DND-41 (cell line): ENCODE measurements at regions not wholly inside any gene's neighbourhood (a gene's known extent, or its start where the extent isn't known, plus 50 kb on each side); places are given as distances from the start of the nearest gene placed in this dataset.

Experiments
- ATAC-seq: fragments of 200-7000 bp; cut with Tn5 transposase; 3 replicates; pipeline ENCODE4 v1.9.1; 2021; ENCODE audit warnings: low read depth; ENCODE audit not compliant: insufficient read depth
- DNase-seq: peaks from one replicate; pipeline ENCODE4 v3.0.0-alpha.2; 2020
- H2AFZ ChIP-seq: 2 replicates; pipeline ENCODE4 v1.6.0; 2012; ENCODE audit warnings: low read depth, low read length
- H3K27ac ChIP-seq: 2 replicates; pipeline ENCODE4 v1.5.1; 2012; ENCODE audit warnings: low read length, inconsistent platforms
- H3K27me3 ChIP-seq: fragments of 200-600 bp; sonication (generic); 2 replicates; pipeline ENCODE4 v1.6.0; 2012; ENCODE audit warnings: low read length, mild to moderate bottlenecking, inconsistent platforms; ENCODE audit not compliant: insufficient read depth, poor library complexity
- H3K36me3 ChIP-seq: 2 replicates; pipeline ENCODE4 v1.5.1; 2012; ENCODE audit warnings: low read length, inconsistent platforms; ENCODE audit not compliant: insufficient read depth
- H3K4me1 ChIP-seq: 2 replicates; pipeline ENCODE4 v1.5.1; 2012; ENCODE audit warnings: mild to moderate bottlenecking, low read length; ENCODE audit not compliant: insufficient read depth
- H3K4me2 ChIP-seq: 2 replicates; pipeline ENCODE4 v1.6.0; 2012; ENCODE audit warnings: mild to moderate bottlenecking, moderate library complexity, low read length, inconsistent platforms; ENCODE audit not compliant: insufficient read depth
- H3K4me3 ChIP-seq, 2 experiments: fragments of 200-600 bp in 1 of 2; shearing (Covaris generic) in 1 of 2; 2 replicates each; pipeline ENCODE4 v1.5.1; 2012 to 2016; ENCODE audit warnings: inconsistent platforms in 2 of 2, low read length in 2 of 2, mild to moderate bottlenecking in 2 of 2, low read depth in 1 of 2, moderate library complexity in 1 of 2
- H3K79me2 ChIP-seq: 2 replicates; pipeline ENCODE4 v1.6.0; 2012; ENCODE audit warnings: low read length, inconsistent platforms; ENCODE audit not compliant: insufficient read depth
- H3K9ac ChIP-seq: 2 replicates; pipeline ENCODE4 v1.6.0; 2012; ENCODE audit warnings: low read depth, mild to moderate bottlenecking, inconsistent platforms, low read length, moderate library complexity
- H3K9me3 ChIP-seq: 2 replicates; pipeline ENCODE4 v1.5.1; 2012; ENCODE audit warnings: low read length, moderate library complexity, mild to moderate bottlenecking, inconsistent platforms; ENCODE audit not compliant: insufficient read depth, severe bottlenecking
- H4K20me1 ChIP-seq: 2 replicates; pipeline ENCODE4 v1.6.0; 2012; ENCODE audit warnings: low read length; ENCODE audit not compliant: insufficient read depth
- CTCF ChIP-seq: IDR thresholded peaks from 2 replicates; pipeline ENCODE4 v1.5.1; 2012; ENCODE audit warnings: borderline replicate concordance, low read length, moderate library complexity, mild to moderate bottlenecking; ENCODE audit not compliant: poor library complexity, severe bottlenecking; ENCODE audit errors: extremely low read depth
- EZH2 ChIP-seq: IDR thresholded peaks from 3 replicates; pipeline ENCODE4 v1.6.1; 2012; ENCODE audit warnings: borderline replicate concordance, low read depth, mild to moderate bottlenecking, moderate library complexity, low read length, inconsistent platforms; ENCODE audit not compliant: severe bottlenecking

DNA sequence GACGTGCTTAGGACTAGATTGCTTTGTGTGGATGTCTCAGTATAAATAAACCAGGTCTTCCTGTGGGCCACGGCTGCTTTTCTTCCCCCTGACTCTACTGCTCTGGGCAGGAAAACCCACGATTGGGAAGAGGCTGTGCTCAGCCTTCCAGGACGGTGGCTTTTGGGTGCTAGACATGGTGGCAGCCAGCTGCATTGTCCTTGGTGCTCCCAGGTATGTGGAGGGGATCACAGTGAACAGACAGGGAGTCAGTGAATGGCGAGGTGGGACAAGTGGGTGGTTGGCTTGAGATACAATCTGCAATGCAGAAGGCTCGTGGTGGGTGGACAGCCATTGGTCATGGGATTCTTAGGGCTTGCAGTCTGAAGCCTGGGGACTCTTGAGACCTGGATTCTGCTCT, 366.3 kb downstream of the AACS start:
- H3K36me3 ChIP-seq: no peaks in the 10 kb centered on the region
- H3K27me3 ChIP-seq: no peaks in the 10 kb centered on the region
- TF ChIP-seq EZH2 (no peak), CTCF (no peak)
- no peak overlapping the region for H3K9ac ChIP-seq
- H2AFZ ChIP-seq: no peak overlapping the region
- no peaks in the 10 kb centered on the region for H3K9me3 ChIP-seq
- H3K27ac ChIP-seq: no peak overlapping the region
- no peaks in the 10 kb centered on the region for H3K79me2 ChIP-seq
- H3K4me1 ChIP-seq: no peaks in the 10 kb centered on the region
- H4K20me1 ChIP-seq: no peaks in the 10 kb centered on the region
- no peak for ATAC-seq
- no peak for DNase-seq
- no peak overlapping the region for H3K4me3 ChIP-seq
- H3K4me2 ChIP-seq: no peak overlapping the region

- Histone ChIP-seq H3K9ac (no peak overlapping the region), H3K4me2 (no peak overlapping the region), H4K20me1 (no peaks in the 10 kb centered on the region), H3K4me1 (no peaks in the 10 kb centered on the region), H3K27me3 (peaks cover 4% of the 10 kb centered on the region), H2AFZ (no peak overlapping the region), H3K79me2 (no peaks in the 10 kb centered on the region), H3K4me3 (no peak overlapping the region), H3K36me3 (no peaks in the 10 kb centered on the region), H3K9me3 (no peaks in the 10 kb centered on the region), H3K27ac (no peak overlapping the region)
- no peak for ATAC-seq
- no peak for DNase-seq
- TF ChIP-seq CTCF (no peak), EZH2 (no peak)
Observed at GRCh38 chr12:125434131-125434530, 368.9 kb downstream of the AACS start.

DNA sequence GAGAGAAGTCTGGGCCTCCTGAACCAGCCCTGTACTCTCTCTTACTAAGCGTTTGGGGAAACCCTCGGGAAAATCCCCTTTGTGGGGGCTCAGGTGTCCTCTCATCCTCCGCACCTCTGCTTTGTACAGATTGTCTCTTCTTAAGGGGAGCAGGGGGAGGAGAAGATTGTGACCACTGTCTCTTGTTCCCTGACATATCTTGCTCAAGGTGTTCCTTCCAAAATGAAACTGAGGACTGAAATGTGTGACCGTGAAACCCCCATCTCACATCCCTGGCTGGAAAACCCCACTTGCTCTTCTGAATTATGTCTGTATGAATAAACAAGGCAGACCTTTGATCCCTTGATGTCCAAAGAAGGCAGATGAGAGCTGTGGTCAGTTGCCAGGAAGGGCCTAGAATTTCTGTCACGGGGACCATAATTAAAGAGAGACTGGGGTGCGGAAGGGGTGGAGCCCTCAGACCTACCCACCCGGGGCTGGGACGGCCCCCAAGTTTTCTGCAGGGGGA, 369.8 kb downstream of the AACS start:
- ATAC-seq (no peak), DNase-seq (no peak)
- Histone ChIP-seq H4K20me1 (no peaks in the 10 kb centered on the region), H2AFZ (no peak overlapping the region), H3K4me3 (no peak overlapping the region), H3K27ac (no peak overlapping the region), H3K79me2 (no peaks in the 10 kb centered on the region), H3K4me2 (no peak overlapping the region), H3K9ac (no peak overlapping the region), H3K4me1 (no peaks in the 10 kb centered on the region), H3K9me3 (no peaks in the 10 kb centered on the region), H3K27me3 (peaks cover 4% of the 10 kb centered on the region), H3K36me3 (no peaks in the 10 kb centered on the region)
- TF ChIP-seq EZH2: no peak
- no peak for TF ChIP-seq CTCF

GRCh38 chr12:125435871-125436270, 370.6 kb downstream of the AACS start:
- H3K4me1 ChIP-seq: no peaks in the 10 kb centered on the region
- H3K4me2 ChIP-seq: no peak overlapping the region
- TF ChIP-seq EZH2 (no peak), CTCF (no peak)
- no peak overlapping the region for H3K9ac ChIP-seq
- no peaks in the 10 kb centered on the region for H3K9me3 ChIP-seq
- no peaks in the 10 kb centered on the region for H3K79me2 ChIP-seq
- no peak overlapping the region for H3K27ac ChIP-seq
- H3K36me3 ChIP-seq: no peaks in the 10 kb centered on the region
- H2AFZ ChIP-seq: no peak overlapping the region
- H4K20me1 ChIP-seq: no peaks in the 10 kb centered on the region
- H3K4me3 ChIP-seq: no peak overlapping the region
- H3K27me3 ChIP-seq: peaks cover 6% of the 10 kb centered on the region
- ATAC-seq: no peak
- no peak for DNase-seq
